Upper lobe of right lung (tissue), 1 donor: ENCODE measurements at regions not wholly inside any gene's neighbourhood (a gene's known extent, or its start where the extent isn't known, plus 50 kb on each side); places are given as distances from the start of the nearest gene placed in this dataset.

Source experiments
- ATAC-seq: fragments of 200-7000 bp; cut with Tn5 transposase; one replicate; pipeline ENCODE4 v1.9.1; 2020; ENCODE audit warnings: mild to moderate bottlenecking, moderate library complexity
- DNase-seq: peaks from one replicate; pipeline ENCODE4 v3.0.0-alpha.2; 2020
- H3K27ac ChIP-seq: fragments of 200-600 bp; one replicate; pipeline ENCODE4 v1.8.0; 2022
- H3K27me3 ChIP-seq: fragments of 200-600 bp; one replicate; pipeline ENCODE4 v1.8.0; 2022; ENCODE audit warnings: mild to moderate bottlenecking
- H3K36me3 ChIP-seq: fragments of 200-600 bp; one replicate; pipeline ENCODE4 v1.8.0; 2022
- H3K4me1 ChIP-seq: fragments of 200-600 bp; one replicate; pipeline ENCODE4 v1.8.0; 2022
- H3K4me3 ChIP-seq: fragments of 200-600 bp; one replicate; pipeline ENCODE4 v1.8.0; 2022; ENCODE audit warnings: mild to moderate bottlenecking
- H3K9me3 ChIP-seq: fragments of 200-600 bp; one replicate; pipeline ENCODE4 v1.8.0; 2022
- CTCF ChIP-seq: fragments of 200-600 bp; IDR thresholded peaks from one replicate; pipeline ENCODE4 v1.8.0; 2022; ENCODE audit warnings: antibody characterized with exemption
- intact Hi-C: fragments of 100-400 bp; cut with DNase I; formaldehyde crosslinking; loops from one replicate; pipeline ENCODE4 v1.11.0; 2022
- donor health status: DM: no; HTN: yes; CAD: no; lungs with severe emphysema.

DNA sequence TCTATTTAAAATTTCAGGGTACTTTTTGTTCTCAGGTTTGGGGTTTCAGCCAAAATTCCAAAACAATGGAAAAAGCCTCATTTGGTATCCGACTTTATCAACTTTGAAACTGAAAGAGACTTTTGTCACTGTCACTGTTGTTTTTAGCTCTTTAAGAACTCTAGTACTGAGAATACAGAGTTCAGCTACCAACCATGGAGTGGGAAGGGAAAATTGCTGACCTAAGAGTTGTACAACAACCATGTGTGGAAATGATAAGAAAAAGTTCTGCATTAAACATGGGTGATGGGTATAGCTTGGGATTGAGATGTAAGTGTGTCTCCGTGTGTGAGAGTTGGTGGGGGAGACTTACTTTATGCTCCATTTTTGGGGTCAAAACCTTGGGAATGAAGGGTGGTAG is 206.6 kb upstream of the LRATD1 start:
- no peaks in the 10 kb centered on the region for H3K27me3 ChIP-seq
- no peaks in the 10 kb centered on the region for H3K4me1 ChIP-seq
- H3K36me3 ChIP-seq, result no peaks in the 10 kb centered on the region
- intact Hi-C loops, result no loop called here
- H3K27ac ChIP-seq, result no peak overlapping the region
- DNase-seq (no peak), ATAC-seq (no peak)
- H3K4me3 ChIP-seq, result no peak overlapping the region
- no peak for TF ChIP-seq CTCF
- H3K9me3 ChIP-seq, result no peaks in the 10 kb centered on the region

DNA sequence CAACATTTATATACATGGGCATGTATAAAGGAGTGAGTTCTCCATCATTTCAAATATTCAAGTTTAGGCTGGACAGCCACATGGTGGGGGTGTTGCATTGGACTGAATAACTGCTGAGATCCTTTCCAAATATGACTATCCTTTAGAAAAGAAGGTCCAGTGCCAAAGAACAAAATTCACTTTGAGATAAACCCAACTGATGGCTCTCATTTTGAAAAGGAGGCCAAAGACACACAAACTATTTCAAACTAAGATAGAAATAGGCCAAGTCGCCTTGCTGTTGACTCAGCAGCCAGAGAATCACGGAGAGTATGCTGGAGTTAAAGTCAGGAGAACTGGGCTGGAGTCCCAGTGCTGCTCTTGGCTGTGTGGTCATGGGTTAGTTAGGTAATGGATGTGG is 204.5 kb upstream of the LRATD1 start:
- intact Hi-C loops, result no loop called here

DNA sequence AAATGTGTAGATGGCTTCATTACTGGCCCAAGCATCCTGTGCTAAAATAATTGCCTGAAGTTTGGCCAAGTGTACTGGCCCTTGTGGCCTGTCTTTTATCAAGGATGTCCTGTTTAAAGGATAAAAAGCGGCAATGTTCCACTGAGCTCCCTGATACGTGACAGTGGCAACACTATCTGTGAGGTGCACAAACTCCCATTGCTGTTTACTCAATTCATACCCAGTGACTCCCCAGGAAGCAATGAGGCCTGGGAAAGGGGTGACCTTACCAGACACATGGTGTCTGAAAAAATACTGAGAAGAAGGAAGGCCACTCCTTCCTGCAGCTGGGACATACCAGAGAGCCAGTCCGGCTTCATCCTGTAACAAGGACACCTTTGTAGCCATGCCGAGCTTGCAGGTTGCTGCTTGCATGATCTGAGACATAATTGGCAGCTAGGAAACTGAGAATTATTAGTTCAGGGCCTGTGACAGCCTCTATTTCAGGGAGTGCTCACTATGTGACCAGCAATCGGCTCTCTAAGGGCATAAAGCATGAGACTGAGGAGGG is 198.5 kb upstream of the LRATD1 start:
- H3K27ac ChIP-seq, result no peak overlapping the region
- no peaks in the 10 kb centered on the region for H3K4me1 ChIP-seq
- H3K27me3 ChIP-seq, result no peaks in the 10 kb centered on the region
- H3K4me3 ChIP-seq, result no peak overlapping the region
- DNase-seq, result no peak
- H3K36me3 ChIP-seq, result no peaks in the 10 kb centered on the region
- H3K9me3 ChIP-seq, result no peaks in the 10 kb centered on the region
- TF ChIP-seq CTCF, result no peak
- ATAC-seq, result no peak
- intact Hi-C loops, result no loop called here

More for the DNA sequence above, 204.5 kb upstream of the LRATD1 start:
- ATAC-seq, result no peak
- no peak for DNase-seq
- Histone ChIP-seq H3K4me3 (no peak overlapping the region), H3K36me3 (no peaks in the 10 kb centered on the region), H3K4me1 (no peaks in the 10 kb centered on the region), H3K27ac (no peak overlapping the region), H3K9me3 (no peaks in the 10 kb centered on the region), H3K27me3 (no peaks in the 10 kb centered on the region)
- TF ChIP-seq CTCF, result peak; percentile 15

DNA sequence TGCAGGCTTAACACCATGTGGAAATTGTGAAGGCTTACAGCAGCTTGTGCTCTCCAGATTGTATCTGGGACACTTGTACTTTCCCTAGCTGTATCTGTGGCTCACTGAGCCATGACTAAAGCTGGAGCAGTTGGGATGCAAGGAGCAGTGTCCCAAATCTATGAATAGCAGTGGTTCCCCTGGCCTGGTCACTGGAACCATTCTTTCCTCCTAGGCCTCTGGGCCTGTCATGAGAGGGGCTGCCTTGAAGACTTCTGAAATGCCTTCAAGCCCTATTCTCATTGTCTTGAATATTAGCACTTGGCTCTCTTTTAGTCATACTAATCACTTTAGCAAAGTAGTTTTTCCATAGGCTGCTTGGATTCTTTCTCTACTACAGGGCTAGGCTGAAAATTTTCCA is 186.8 kb upstream of the LRATD1 start:
- Histone ChIP-seq H3K4me3 (no peak overlapping the region), H3K9me3 (peaks cover 9% of the 10 kb centered on the region), H3K4me1 (no peaks in the 10 kb centered on the region), H3K27ac (no peak overlapping the region), H3K27me3 (no peaks in the 10 kb centered on the region), H3K36me3 (no peaks in the 10 kb centered on the region)
- no peak for TF ChIP-seq CTCF
- ATAC-seq (no peak), DNase-seq (no peak)
- intact Hi-C loops, result no loop called here

GRCh38 chr2:14448340-14448739 is 184.2 kb upstream of the LRATD1 start:
- Histone ChIP-seq H3K4me3 (no peak overlapping the region), H3K4me1 (no peaks in the 10 kb centered on the region), H3K36me3 (no peaks in the 10 kb centered on the region), H3K9me3 (peaks cover 9% of the 10 kb centered on the region), H3K27ac (no peak overlapping the region), H3K27me3 (no peaks in the 10 kb centered on the region)
- ATAC-seq, result no peak
- intact Hi-C loops, result no loop called here
- TF ChIP-seq CTCF, result no peak
- DNase-seq, result no peak

DNA sequence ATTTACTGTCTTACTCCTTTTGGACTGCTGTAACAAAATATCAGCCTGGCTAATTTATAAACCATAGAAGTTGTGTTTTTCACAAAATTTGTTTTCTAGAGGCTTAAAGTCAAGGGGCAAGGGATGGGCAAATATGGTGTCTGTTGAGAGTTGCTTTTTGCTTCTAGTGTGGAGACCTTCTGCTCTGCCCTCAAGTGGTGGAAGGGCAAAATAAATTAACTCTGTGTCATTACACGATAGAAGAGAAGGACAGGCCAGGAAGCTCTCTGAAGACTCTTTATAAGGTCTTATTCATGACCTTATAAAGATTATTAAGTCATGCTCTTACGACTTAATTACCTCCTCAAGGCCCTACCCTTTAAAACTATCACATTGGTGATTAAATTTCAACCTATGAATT is 181.2 kb upstream of the LRATD1 start:
- no peaks in the 10 kb centered on the region for H3K27me3 ChIP-seq
- intact Hi-C loops, result no loop called here
- H3K9me3 ChIP-seq, result no peaks in the 10 kb centered on the region
- DNase-seq (no peak), ATAC-seq (no peak)
- no peaks in the 10 kb centered on the region for H3K36me3 ChIP-seq
- H3K4me3 ChIP-seq, result no peak overlapping the region
- H3K4me1 ChIP-seq, result no peaks in the 10 kb centered on the region
- TF ChIP-seq CTCF, result no peak
- no peak overlapping the region for H3K27ac ChIP-seq
